ENCODE measurements at regions not wholly inside any gene's neighbourhood (a gene's known extent, or its start where the extent isn't known, plus 50 kb on each side); places are given as distances from the start of the nearest gene placed in this dataset.

DNA sequence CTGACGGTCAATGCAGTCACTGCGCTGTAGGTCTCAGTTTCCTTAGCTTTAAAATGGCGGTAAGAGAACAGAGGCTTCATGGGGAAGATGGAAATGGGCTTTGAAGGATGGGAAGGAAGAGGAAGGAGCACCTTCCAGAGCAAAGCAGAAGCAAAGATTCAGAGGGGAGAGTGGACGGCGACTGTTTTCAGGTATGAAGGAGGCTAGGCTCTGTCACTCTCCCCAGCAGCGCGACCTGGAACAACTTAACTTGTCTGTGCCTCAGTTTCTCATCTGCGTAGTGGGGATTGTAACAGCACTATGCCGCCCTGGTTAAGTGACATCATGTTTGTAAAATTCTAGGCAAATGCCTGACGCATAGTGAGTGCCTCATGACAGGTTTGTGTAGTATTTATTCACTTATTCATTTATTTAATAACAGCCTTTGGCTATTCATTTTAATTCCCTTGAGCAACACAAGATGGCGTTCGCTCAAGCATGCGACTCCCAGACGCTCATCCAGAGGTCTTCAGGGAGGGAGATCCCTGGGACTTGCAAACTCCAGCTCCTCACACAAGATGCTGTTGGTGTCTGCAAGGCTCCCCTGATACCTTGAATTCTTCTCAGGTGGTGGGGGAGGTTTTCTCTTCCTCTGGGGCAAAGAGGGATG is 336.3 kb downstream of the DYSF start:
- intact Hi-C loops (cut with micrococcal nuclease; ENCODE audit: unreplicated experiment), result loop anchor here (5.0 to 10.0 kb wide), 2 partner anchors 95 to 363 kb away; no protein-coding TSS in a partner anchor
- H3K27me3 ChIP-seq (ENCODE audit: insufficient read depth, low read depth), result no peaks in the 10 kb centered on the region
- POLR2A ChIA-PET (ENCODE audit: unreplicated experiment), result no interaction called here
- no peaks in the 10 kb centered on the region for H4K20me1 ChIP-seq (ENCODE audit: insufficient read depth)
- H3F3A ChIP-seq (ENCODE audit: insufficient read depth, low read depth), result peaks cover 11% of the 10 kb centered on the region; the same call in 1 of the 2 replicates
- H3K9me2 ChIP-seq (ENCODE audit: insufficient read depth), result no peaks in the 10 kb centered on the region
- CTCF ChIA-PET, result no interaction called here
- H3K36me3 ChIP-seq (ENCODE audit: low read depth), result no peaks in the 10 kb centered on the region
- no peak overlapping the region for H3K4me2 ChIP-seq
- H3K4me1 ChIP-seq (replicated peaks; ENCODE audit: insufficient read depth), result peaks cover 35% of the 10 kb centered on the region
- peak in 1 of 2 experiments; percentile 57 for DNase-seq
- H3K27ac ChIP-seq, result no peak overlapping the region
- TF ChIP-seq, protein P1, sequence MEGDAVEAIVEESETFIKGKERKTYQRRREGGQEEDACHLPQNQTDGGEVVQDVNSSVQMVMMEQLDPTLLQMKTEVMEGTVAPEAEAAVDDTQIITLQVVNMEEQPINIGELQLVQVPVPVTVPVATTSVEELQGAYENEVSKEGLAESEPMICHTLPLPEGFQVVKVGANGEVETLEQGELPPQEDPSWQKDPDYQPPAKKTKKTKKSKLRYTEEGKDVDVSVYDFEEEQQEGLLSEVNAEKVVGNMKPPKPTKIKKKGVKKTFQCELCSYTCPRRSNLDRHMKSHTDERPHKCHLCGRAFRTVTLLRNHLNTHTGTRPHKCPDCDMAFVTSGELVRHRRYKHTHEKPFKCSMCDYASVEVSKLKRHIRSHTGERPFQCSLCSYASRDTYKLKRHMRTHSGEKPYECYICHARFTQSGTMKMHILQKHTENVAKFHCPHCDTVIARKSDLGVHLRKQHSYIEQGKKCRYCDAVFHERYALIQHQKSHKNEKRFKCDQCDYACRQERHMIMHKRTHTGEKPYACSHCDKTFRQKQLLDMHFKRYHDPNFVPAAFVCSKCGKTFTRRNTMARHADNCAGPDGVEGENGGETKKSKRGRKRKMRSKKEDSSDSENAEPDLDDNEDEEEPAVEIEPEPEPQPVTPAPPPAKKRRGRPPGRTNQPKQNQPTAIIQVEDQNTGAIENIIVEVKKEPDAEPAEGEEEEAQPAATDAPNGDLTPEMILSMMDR (conservative IDR thresholded peaks at IDR 0.05), result peak; percentile 58
- no peak for TF ChIP-seq EZH2 (IDR thresholded peaks at IDR 0.05; ENCODE audit: low read depth)
- H2AFZ ChIP-seq, result no peak overlapping the region
- no peaks in the 10 kb centered on the region for H3K9me3 ChIP-seq (ENCODE audit: insufficient read depth, low read depth)
- no peaks in the 10 kb centered on the region for H3K79me2 ChIP-seq (ENCODE audit: low read depth)
- BruUV-seq (replicated peaks), result no TSS peak
- H3K4me3 ChIP-seq, result no peak overlapping the region

DNA sequence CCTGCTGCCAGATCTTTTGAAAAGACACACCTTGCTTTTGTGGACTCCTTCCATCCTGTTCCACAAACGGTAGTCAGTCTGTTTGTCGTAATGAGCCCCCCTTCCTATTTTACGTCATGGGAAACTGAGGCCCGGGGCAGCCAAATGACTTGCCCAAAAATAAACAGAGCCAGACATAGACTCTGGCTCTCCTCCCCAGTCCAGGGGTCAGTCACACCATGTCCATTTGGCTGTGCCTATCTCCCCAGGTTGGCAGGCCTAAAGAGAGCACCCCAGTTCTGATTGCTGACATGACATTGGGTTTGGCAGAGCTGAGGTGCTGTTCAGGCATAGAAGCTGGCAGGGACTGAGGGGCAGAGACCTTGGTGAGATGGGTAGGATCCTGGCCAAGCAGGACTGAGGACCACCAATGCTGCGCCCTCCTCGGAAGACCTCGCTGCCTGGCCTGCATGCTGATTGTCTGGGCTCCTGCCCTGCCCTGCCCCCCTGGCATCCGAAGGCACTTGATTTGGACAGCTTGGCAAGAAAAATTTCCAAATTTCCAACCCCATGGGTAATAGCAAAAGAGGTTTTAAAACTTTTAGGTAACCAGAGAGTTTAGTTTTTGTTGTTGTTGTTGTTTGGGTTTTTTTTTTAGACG is 335.4 kb downstream of the DYSF start:
- intact Hi-C loops (cut with micrococcal nuclease; ENCODE audit: unreplicated experiment), result loop anchor here (5.0 kb wide), 1 partner anchor 364 kb away; no protein-coding TSS in a partner anchor
- Histone ChIP-seq H3K4me3 (no peak overlapping the region), H3K27ac (no peak overlapping the region), H3K9me2 (ENCODE audit: insufficient read depth) (no peaks in the 10 kb centered on the region), H2AFZ (no peak overlapping the region), H3K36me3 (ENCODE audit: low read depth) (no peaks in the 10 kb centered on the region), H3F3A (ENCODE audit: insufficient read depth, low read depth) (peaks cover 19% of the 10 kb centered on the region; the same call in 1 of the 2 replicates), H4K20me1 (ENCODE audit: insufficient read depth) (no peaks in the 10 kb centered on the region), H3K27me3 (ENCODE audit: insufficient read depth, low read depth) (no peaks in the 10 kb centered on the region), H3K4me1 (replicated peaks; ENCODE audit: insufficient read depth) (peaks cover 35% of the 10 kb centered on the region), H3K9me3 (ENCODE audit: insufficient read depth, low read depth) (no peaks in the 10 kb centered on the region), H3K4me2 (no peak overlapping the region), H3K79me2 (ENCODE audit: low read depth) (no peaks in the 10 kb centered on the region)
- POLR2A ChIA-PET (ENCODE audit: unreplicated experiment), result no interaction called here
- BruUV-seq (replicated peaks), result no TSS peak
- CTCF ChIA-PET, result no interaction called here
- DNase-seq, result no peak
- TF ChIP-seq, protein P1 (conservative IDR thresholded peaks at IDR 0.05), result no peak
- TF ChIP-seq EZH2 (IDR thresholded peaks at IDR 0.05; ENCODE audit: low read depth), result no peak

GRCh38 chr2:71788186-71788525 is 334.8 kb downstream of the DYSF start:
- Histone ChIP-seq H3K27ac (no peak overlapping the region), H4K20me1 (ENCODE audit: insufficient read depth) (no peaks in the 10 kb centered on the region), H3K4me2 (no peak overlapping the region), H3K27me3 (ENCODE audit: insufficient read depth, low read depth) (no peaks in the 10 kb centered on the region), H3K79me2 (ENCODE audit: low read depth) (no peaks in the 10 kb centered on the region), H3F3A (ENCODE audit: insufficient read depth, low read depth) (peaks cover 25% of the 10 kb centered on the region), H3K4me3 (no peak overlapping the region), H3K9me2 (ENCODE audit: insufficient read depth) (no peaks in the 10 kb centered on the region), H3K36me3 (ENCODE audit: low read depth) (no peaks in the 10 kb centered on the region), H3K9me3 (ENCODE audit: insufficient read depth, low read depth) (no peaks in the 10 kb centered on the region), H3K4me1 (replicated peaks; ENCODE audit: insufficient read depth) (peaks cover 35% of the 10 kb centered on the region), H2AFZ (no peak overlapping the region)
- CTCF ChIA-PET, result no interaction called here
- intact Hi-C loops (cut with micrococcal nuclease; ENCODE audit: unreplicated experiment), result loop anchor here (5.0 kb wide), 1 partner anchor 364 kb away; no protein-coding TSS in a partner anchor
- no TSS peak for BruUV-seq (replicated peaks)
- DNase-seq, result no peak
- POLR2A ChIA-PET (ENCODE audit: unreplicated experiment), result no interaction called here
- TF ChIP-seq, protein P1 (conservative IDR thresholded peaks at IDR 0.05), result no peak
- no peak for TF ChIP-seq EZH2 (IDR thresholded peaks at IDR 0.05; ENCODE audit: low read depth)

All from PC-9 (cell line).